ENCODE measurements at regions not wholly inside any gene's neighbourhood (a gene's known extent, or its start where the extent isn't known, plus 50 kb on each side); places are given as distances from the start of the nearest gene placed in this dataset.

DNA sequence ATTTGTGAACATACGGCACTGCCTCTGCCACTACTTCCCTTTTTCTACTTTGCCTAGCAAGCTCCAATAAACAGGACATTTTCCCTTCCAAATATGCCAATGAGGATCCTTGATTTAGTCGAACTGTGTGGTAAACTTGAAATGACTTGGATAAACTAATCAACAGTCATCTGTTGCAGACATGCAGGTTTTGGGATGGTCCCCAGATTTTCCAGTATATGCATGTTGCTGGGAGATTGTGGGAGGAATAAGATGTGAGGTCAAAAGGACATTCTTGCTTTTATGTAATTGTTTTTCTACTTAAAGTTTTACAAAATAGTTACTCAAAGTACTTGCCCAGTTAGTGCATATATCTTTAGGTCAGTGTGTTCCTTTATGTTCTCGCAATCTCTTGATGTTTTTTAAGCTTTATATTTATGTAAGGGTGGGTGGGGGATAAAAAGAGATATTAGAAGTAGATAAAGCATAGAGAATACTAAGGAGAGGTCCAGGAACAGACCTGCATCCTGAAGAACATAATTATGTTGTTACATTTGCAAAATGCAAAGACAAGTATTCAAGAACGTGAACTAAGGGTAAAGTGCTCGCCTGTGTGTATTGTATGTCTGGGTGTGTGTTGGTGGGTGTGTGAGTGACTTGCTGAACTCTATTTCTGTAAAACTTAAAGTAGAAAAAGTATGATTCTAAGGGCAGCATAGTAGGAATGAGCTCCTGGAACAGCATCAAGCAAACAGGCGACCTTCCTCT is 88.4 kb upstream of the OXGR1 start:
- Histone ChIP-seq H3K36me3 (ENCODE audit: control insufficient read depth, insufficient read depth, low read length) (no peaks in the 10 kb centered on the region), H3K4me3 (ENCODE audit: low read depth, low read length) (no peak overlapping the region), H3K9ac (ENCODE audit: low read depth, low read length) (no peak overlapping the region), H3K9me3 (ENCODE audit: control insufficient read depth, insufficient read depth, low read length) (peaks cover 9% of the 10 kb centered on the region; the same call in 1 of the 2 replicates), H3K27me3 (ENCODE audit: control insufficient read depth, insufficient read depth, low read length) (no peaks in the 10 kb centered on the region), H3K27ac (ENCODE audit: low read depth, low read length) (no peak overlapping the region), H3K4me1 (ENCODE audit: control insufficient read depth, insufficient read depth, low read length) (no peaks in the 10 kb centered on the region)

DNA sequence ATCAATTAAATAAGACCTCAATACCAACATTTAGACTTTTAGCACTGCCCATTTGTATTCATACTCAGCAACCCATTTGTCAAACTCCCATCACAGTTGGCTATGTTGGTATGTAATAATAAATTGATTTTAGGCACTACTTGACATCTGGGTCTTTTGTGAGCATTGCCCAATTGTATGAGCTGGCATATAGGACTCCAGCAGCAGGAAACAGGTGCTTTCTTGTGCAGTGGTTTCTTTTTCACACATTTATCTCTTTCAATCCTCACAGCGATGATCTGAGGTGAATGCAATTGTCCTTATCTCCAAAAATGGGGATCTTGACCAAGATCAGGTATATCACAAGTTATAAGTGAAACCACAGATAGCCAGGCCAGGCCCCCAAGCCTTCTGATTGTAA is 96.9 kb upstream of the OXGR1 start:
- H3K36me3 ChIP-seq (ENCODE audit: control insufficient read depth, insufficient read depth, low read length): no peaks in the 10 kb centered on the region
- no peaks in the 10 kb centered on the region for H3K4me1 ChIP-seq (ENCODE audit: control insufficient read depth, insufficient read depth, low read length)
- H3K9me3 ChIP-seq (ENCODE audit: control insufficient read depth, insufficient read depth, low read length): peaks cover 10% of the 10 kb centered on the region; the same call in 1 of the 2 replicates
- no peaks in the 10 kb centered on the region for H3K27me3 ChIP-seq (ENCODE audit: control insufficient read depth, insufficient read depth, low read length)
- no peak overlapping the region for H3K9ac ChIP-seq (ENCODE audit: low read depth, low read length)
- no peak overlapping the region for H3K27ac ChIP-seq (ENCODE audit: low read depth, low read length)
- H3K4me3 ChIP-seq (ENCODE audit: low read depth, low read length): no peak overlapping the region

GRCh38 chr13:97100821-97101220 is 106.5 kb upstream of the OXGR1 start:
- no peaks in the 10 kb centered on the region for H3K9me3 ChIP-seq (ENCODE audit: control insufficient read depth, insufficient read depth, low read length)

GRCh38 chr13:97101912-97102708 is 107.8 kb upstream of the OXGR1 start:
- H3K4me1 ChIP-seq (ENCODE audit: control insufficient read depth, insufficient read depth, low read length): no peaks in the 10 kb centered on the region
- no peak overlapping the region for H3K4me3 ChIP-seq (ENCODE audit: low read depth, low read length)
- H3K27me3 ChIP-seq (ENCODE audit: control insufficient read depth, insufficient read depth, low read length): no peaks in the 10 kb centered on the region
- no peak overlapping the region for H3K27ac ChIP-seq (ENCODE audit: low read depth, low read length)
- H3K36me3 ChIP-seq (ENCODE audit: control insufficient read depth, insufficient read depth, low read length): no peaks in the 10 kb centered on the region
- H3K9ac ChIP-seq (ENCODE audit: low read depth, low read length): no peak overlapping the region
- H3K9me3 ChIP-seq (ENCODE audit: control insufficient read depth, insufficient read depth, low read length): no peaks in the 10 kb centered on the region

More at GRCh38 chr13:97100821-97101220, 106.5 kb upstream of the OXGR1 start:
- H3K4me3 ChIP-seq (ENCODE audit: low read depth, low read length): no peak overlapping the region
- H3K27me3 ChIP-seq (ENCODE audit: control insufficient read depth, insufficient read depth, low read length): no peaks in the 10 kb centered on the region
- H3K4me1 ChIP-seq (ENCODE audit: control insufficient read depth, insufficient read depth, low read length): no peaks in the 10 kb centered on the region
- no peak overlapping the region for H3K9ac ChIP-seq (ENCODE audit: low read depth, low read length)
- H3K36me3 ChIP-seq (ENCODE audit: control insufficient read depth, insufficient read depth, low read length): no peaks in the 10 kb centered on the region
- no peak overlapping the region for H3K27ac ChIP-seq (ENCODE audit: low read depth, low read length)

DNA sequence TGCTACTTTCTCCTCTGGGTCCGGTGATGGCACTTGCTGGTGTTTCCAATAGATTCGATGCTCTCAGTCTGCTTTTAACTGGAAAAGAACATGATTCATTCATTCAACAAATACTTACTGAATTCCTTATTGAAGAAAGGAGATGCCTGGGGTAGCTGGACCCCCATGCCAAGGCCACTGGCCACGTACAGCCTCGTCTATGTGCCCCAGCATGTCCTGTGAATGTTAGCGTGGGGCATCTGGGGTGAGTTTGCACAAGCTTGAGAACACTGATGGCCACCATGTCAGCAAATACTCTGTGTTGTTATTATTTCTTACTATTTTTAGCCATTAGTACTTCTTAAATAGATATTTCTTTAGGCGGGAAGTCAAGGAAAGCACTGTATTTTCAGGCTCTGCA is 112.0 kb upstream of the OXGR1 start:
- no peak overlapping the region for H3K4me3 ChIP-seq (ENCODE audit: low read depth, low read length)

GRCh38 chr13:97107815-97108529 is 113.7 kb upstream of the OXGR1 start:
- H3K9ac ChIP-seq (ENCODE audit: low read depth, low read length): no peak overlapping the region
- no peak overlapping the region for H3K27ac ChIP-seq (ENCODE audit: low read depth, low read length)
- H3K36me3 ChIP-seq (ENCODE audit: control insufficient read depth, insufficient read depth, low read length): no peaks in the 10 kb centered on the region
- no peak overlapping the region for H3K4me3 ChIP-seq (ENCODE audit: low read depth, low read length)
- peaks cover 10% of the 10 kb centered on the region for H3K27me3 ChIP-seq (ENCODE audit: control insufficient read depth, insufficient read depth, low read length)
- no peaks in the 10 kb centered on the region for H3K9me3 ChIP-seq (ENCODE audit: control insufficient read depth, insufficient read depth, low read length)
- no peaks in the 10 kb centered on the region for H3K4me1 ChIP-seq (ENCODE audit: control insufficient read depth, insufficient read depth, low read length)

More for the DNA sequence above, 112.0 kb upstream of the OXGR1 start:
- Histone ChIP-seq H3K27me3 (ENCODE audit: control insufficient read depth, insufficient read depth, low read length) (peaks cover 10% of the 10 kb centered on the region), H3K9me3 (ENCODE audit: control insufficient read depth, insufficient read depth, low read length) (no peaks in the 10 kb centered on the region), H3K36me3 (ENCODE audit: control insufficient read depth, insufficient read depth, low read length) (no peaks in the 10 kb centered on the region), H3K27ac (ENCODE audit: low read depth, low read length) (no peak overlapping the region), H3K9ac (ENCODE audit: low read depth, low read length) (no peak overlapping the region), H3K4me1 (ENCODE audit: control insufficient read depth, insufficient read depth, low read length) (no peaks in the 10 kb centered on the region)

GRCh38 chr13:97108530-97108900 is 113.6 kb upstream of the MBNL2 start:
- no peaks in the 10 kb centered on the region for H3K36me3 ChIP-seq (ENCODE audit: control insufficient read depth, insufficient read depth, low read length)
- peaks cover 10% of the 10 kb centered on the region for H3K27me3 ChIP-seq (ENCODE audit: control insufficient read depth, insufficient read depth, low read length)
- H3K9ac ChIP-seq (ENCODE audit: low read depth, low read length): no peak overlapping the region
- no peak overlapping the region for H3K27ac ChIP-seq (ENCODE audit: low read depth, low read length)
- no peaks in the 10 kb centered on the region for H3K9me3 ChIP-seq (ENCODE audit: control insufficient read depth, insufficient read depth, low read length)
- H3K4me3 ChIP-seq (ENCODE audit: low read depth, low read length): no peak overlapping the region
- no peaks in the 10 kb centered on the region for H3K4me1 ChIP-seq (ENCODE audit: control insufficient read depth, insufficient read depth, low read length)

DNA sequence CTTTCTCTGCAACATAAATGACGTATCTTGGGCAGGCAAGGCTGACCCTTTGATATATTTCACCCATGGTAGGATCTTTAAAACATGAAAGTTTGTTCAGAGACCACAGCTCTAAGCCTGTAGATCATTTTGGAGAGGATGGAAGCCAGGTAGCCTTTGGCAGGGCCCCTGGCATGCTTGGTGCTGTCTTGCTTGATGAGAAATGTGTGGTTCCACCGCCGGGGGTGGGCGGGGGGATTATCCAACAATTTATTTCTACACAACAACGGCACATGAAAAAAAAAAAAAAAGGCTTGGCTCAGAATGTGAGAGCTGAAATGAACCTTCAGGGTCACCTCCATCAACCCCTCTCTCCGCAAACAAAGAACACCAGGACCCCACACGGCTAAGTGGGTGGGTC is 112.9 kb upstream of the MBNL2 start:
- Histone ChIP-seq H3K9ac (ENCODE audit: low read depth, low read length) (no peak overlapping the region), H3K4me3 (ENCODE audit: low read depth, low read length) (no peak overlapping the region), H3K36me3 (ENCODE audit: control insufficient read depth, insufficient read depth, low read length) (no peaks in the 10 kb centered on the region), H3K4me1 (ENCODE audit: control insufficient read depth, insufficient read depth, low read length) (no peaks in the 10 kb centered on the region), H3K27me3 (ENCODE audit: control insufficient read depth, insufficient read depth, low read length) (peaks cover 10% of the 10 kb centered on the region), H3K9me3 (ENCODE audit: control insufficient read depth, insufficient read depth, low read length) (no peaks in the 10 kb centered on the region), H3K27ac (ENCODE audit: low read depth, low read length) (no peak overlapping the region)

- H3K27me3 ChIP-seq (ENCODE audit: control insufficient read depth, insufficient read depth, low read length): peaks cover 11% of the 10 kb centered on the region
- H3K36me3 ChIP-seq (ENCODE audit: control insufficient read depth, insufficient read depth, low read length): no peaks in the 10 kb centered on the region
- no peak overlapping the region; the same call in 1 of the 2 replicates for H3K4me3 ChIP-seq (ENCODE audit: low read depth, low read length)
- H3K4me1 ChIP-seq (ENCODE audit: control insufficient read depth, insufficient read depth, low read length): no peaks in the 10 kb centered on the region
- H3K9me3 ChIP-seq (ENCODE audit: control insufficient read depth, insufficient read depth, low read length): no peaks in the 10 kb centered on the region
- H3K27ac ChIP-seq (ENCODE audit: low read depth, low read length): no peak overlapping the region
- H3K9ac ChIP-seq (ENCODE audit: low read depth, low read length): no peak overlapping the region
Observed at GRCh38 chr13:97109841-97110492, 112.2 kb upstream of the MBNL2 start.

- no peaks in the 10 kb centered on the region for H3K9me3 ChIP-seq (ENCODE audit: control insufficient read depth, insufficient read depth, low read length)
- no peaks in the 10 kb centered on the region for H3K4me1 ChIP-seq (ENCODE audit: control insufficient read depth, insufficient read depth, low read length)
- no peaks in the 10 kb centered on the region for H3K36me3 ChIP-seq (ENCODE audit: control insufficient read depth, insufficient read depth, low read length)
- H3K4me3 ChIP-seq (ENCODE audit: low read depth, low read length): no peak overlapping the region
- H3K9ac ChIP-seq (ENCODE audit: low read depth, low read length): no peak overlapping the region
- H3K27me3 ChIP-seq (ENCODE audit: control insufficient read depth, insufficient read depth, low read length): peaks cover 13% of the 10 kb centered on the region
- no peak overlapping the region for H3K27ac ChIP-seq (ENCODE audit: low read depth, low read length)
Observed at GRCh38 chr13:97110936-97111335, 111.2 kb upstream of the MBNL2 start.

All from HUES48 (cell line).